Lower leg skin (tissue), 4 donors: ENCODE measurements at regions not wholly inside any gene's neighbourhood (a gene's known extent, or its start where the extent isn't known, plus 50 kb on each side); places are given as distances from the start of the nearest gene placed in this dataset.

ENCODE experiments used
- DNase-seq, 2 donors: peaks; one replicate each; pipeline ENCODE4 v3.0.0-alpha.2; 2019; ENCODE audit warnings: low spot score in 2 of 2
- H3K4me3 ChIP-seq: fragments of 200-600 bp; sonication (generic); 2 replicates; pipeline ENCODE4 v1.5.1; 2017; ENCODE audit warnings: mild to moderate bottlenecking, low read depth; ENCODE audit not compliant: poor library complexity, severe bottlenecking
- CTCF ChIP-seq, 3 donors: fragments of 450-650 bp; IDR thresholded peaks; one replicate each; pipeline ENCODE4 v1.5.1; 2016; ENCODE audit warnings: antibody characterized with exemption in 3 of 3, mild to moderate bottlenecking in 3 of 3, moderate library complexity in 2 of 3
- POLR2A ChIP-seq, 2 donors: fragments of 450-650 bp; IDR thresholded peaks; one replicate each; pipeline ENCODE4 v1.6.1; 2016 to 2017; ENCODE audit warnings: antibody characterized with exemption in 2 of 2, mild to moderate bottlenecking in 1 of 2, moderate library complexity in 1 of 2
- WGBS, 2 donors: methylation state at CpG; one replicate each; pipeline ENCODE4 v1.1.5; 2018; 5-methylcytosine and 5-hydroxymethylcytosine counted together
- intact Hi-C: fragments of 100-400 bp; cut with DNase I; formaldehyde crosslinking; loops from one replicate; pipeline ENCODE4 v1.15.0; 2023; ENCODE audit warnings: low total_unique reads

DNA sequence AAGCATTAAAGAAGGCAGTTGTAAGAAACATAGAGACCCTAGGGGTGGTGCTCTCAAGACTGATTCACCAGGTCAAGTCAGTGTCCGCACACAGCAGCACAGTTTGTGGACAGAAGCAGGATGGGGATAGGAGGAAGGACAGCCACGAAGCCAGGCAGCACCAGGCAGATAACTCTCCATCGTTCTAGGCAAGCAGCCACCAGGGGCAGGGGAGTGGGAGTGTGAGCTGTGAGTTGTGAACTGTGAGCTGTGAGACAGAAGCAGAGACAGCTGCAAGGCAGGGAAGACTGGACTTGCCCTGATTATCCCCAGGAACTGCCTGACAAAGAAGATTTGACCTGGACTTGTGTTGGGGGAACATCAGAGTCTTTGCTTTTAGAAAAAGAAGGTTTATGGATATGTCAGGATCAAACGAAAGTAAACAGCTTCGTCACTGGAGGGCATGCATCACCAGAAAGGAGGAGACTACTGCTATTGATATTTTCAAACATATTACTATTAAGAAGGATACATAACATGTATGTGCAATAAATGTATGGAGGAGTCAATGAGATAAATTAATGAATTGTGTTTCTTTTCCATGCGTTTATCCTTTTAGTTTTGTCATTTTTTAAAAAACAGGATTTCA lies 286.1 kb downstream of the IRS2 start:
- 54 to 58% methylated on average over 6 of the region's 6 CpGs for WGBS, 2 donors

GRCh38 chr13:109497917-109498316 lies 288.5 kb downstream of the IRS2 start:
- intact Hi-C loops = no loop called here
- TF ChIP-seq POLR2A (IDR thresholded peaks at IDR 0.05) (no peak), CTCF (IDR thresholded peaks at IDR 0.05) (no peak)
- 89 to 92% methylated on average over 10 of the region's 10 CpGs for WGBS, 2 donors
- no peak overlapping the region for H3K4me3 ChIP-seq
- no peak for DNase-seq

More for the DNA sequence above, 286.1 kb downstream of the IRS2 start:
- no peak overlapping the region for H3K4me3 ChIP-seq
- no peak for DNase-seq
- TF ChIP-seq POLR2A (IDR thresholded peaks at IDR 0.05) (no peak), CTCF (IDR thresholded peaks at IDR 0.05) (no peak)
- intact Hi-C loops = no loop called here

DNA sequence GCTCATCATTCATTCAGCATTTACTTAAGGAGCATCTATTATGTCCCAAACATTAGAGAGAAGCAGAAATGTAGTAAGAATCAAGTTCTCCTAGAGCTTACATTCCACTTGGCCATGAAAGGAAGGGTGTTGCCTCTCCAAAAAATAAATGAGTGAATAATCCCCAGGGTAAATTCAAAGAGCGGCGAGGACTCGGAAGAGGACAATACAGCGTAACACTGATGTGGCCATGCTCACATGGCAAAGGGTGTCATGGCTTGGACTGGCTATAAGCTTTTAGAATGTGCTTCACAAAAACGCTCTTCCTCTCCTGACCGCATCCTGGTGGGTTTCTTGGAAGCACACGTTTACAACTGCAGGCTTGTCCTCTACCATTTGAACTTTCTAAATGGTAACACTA lies 290.2 kb downstream of the IRS2 start:
- intact Hi-C loops = no loop called here
- 78 to 82% methylated on average over 7 of the region's 7 CpGs for WGBS, 2 donors
- TF ChIP-seq CTCF (IDR thresholded peaks at IDR 0.05) (no peak), POLR2A (IDR thresholded peaks at IDR 0.05) (no peak)
- no peak overlapping the region for H3K4me3 ChIP-seq
- no peak for DNase-seq

- WGBS, 2 donors = 47 to 51% methylated on average over 9 of the region's 9 CpGs
- intact Hi-C loops = no loop called here
- H3K4me3 ChIP-seq = no peak overlapping the region
- DNase-seq = no peak
- TF ChIP-seq CTCF (IDR thresholded peaks at IDR 0.05) (no peak), POLR2A (IDR thresholded peaks at IDR 0.05) (no peak)
Measured at GRCh38 chr13:109494925-109495369, 291.4 kb downstream of the IRS2 start.

DNA sequence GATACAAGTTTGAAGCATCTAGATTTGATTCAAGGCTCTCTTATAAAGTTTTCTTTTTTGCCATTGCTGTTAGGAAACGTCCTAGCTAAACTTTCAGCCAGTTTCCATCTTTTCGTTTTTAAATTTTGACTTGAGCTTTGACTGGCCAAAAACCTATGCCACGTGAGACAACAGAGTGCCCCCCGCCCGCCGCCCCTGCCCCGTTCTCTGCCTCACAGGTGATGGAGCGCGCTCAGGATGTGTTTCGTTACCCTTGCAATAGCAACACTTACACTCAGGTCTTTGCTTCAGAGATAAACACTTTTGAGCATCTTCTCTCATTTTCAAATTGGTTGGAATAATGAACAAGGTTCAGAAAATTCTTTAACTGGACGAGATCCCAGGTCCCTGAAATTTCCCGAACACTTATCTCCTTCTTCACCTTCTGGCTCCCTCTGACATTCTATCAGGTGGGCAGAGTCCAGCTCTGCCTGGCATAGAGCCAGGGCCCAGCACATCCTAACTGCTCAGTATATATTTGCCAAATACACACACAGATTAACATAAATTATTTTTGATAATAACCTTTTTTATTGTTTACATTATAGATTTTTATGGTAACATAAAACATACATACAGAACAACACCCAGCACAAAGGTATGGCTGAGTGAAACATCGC lies 301.1 kb downstream of the IRS2 start:
- intact Hi-C loops = no loop called here
- WGBS, 2 donors = 88 to 90% methylated on average over 13 of the region's 13 CpGs
- no peak overlapping the region for H3K4me3 ChIP-seq
- TF ChIP-seq CTCF (IDR thresholded peaks at IDR 0.05) (no peak), POLR2A (IDR thresholded peaks at IDR 0.05) (no peak)
- no peak for DNase-seq
